SK-N-SH (cell line): ENCODE measurements at regions not wholly inside any gene's neighbourhood (a gene's known extent, or its start where the extent isn't known, plus 50 kb on each side); places are given as distances from the start of the nearest gene placed in this dataset.

Experiments
- CTCF ChIA-PET: fragments of 300-600, 350-600 bp; formaldehyde crosslinking; extraction: SDS; loops from one replicate; lab custom pipeline; 2021; lab: Yijun Ruan, JAX
- POLR2A ChIA-PET: fragments of 350-600 bp; sonication (Branson Sonifier 250); formaldehyde crosslinking; extraction: SDS; loops from one replicate; lab custom pipeline; 2020; ENCODE audit warnings: antibody characterized with exemption, inconsistent platforms; lab: Yijun Ruan, JAX
- DNase-seq: peaks from one replicate; pipeline ENCODE4 v3.0.0; 2012
- H2AFZ ChIP-seq: fragments of 200-600 bp; sonication (generic); 2 replicates; pipeline ENCODE4 v1.8.1; 2016; ENCODE audit warnings: antibody characterized with exemption, mild to moderate bottlenecking, low read depth
- H3F3A ChIP-seq: fragments of 200-600 bp; sonication (generic); replicated peaks from 2 replicates; pipeline ENCODE3; 2016; ENCODE audit warnings: antibody characterized with exemption, mild to moderate bottlenecking; ENCODE audit not compliant: insufficient read depth
- H3K27ac ChIP-seq, 2 experiments: fragments of 200-500 bp in 1 of 2; fragments of 200-600 bp in 1 of 2; sonication (Bioruptor generic) in 1 of 2; sonication (generic), shearing (Covaris generic) in 1 of 2; 2 replicates each; pipeline versions ENCODE4 v1.5.1 to v1.6.1; 2014 to 2016; ENCODE audit warnings: low read depth in 2 of 2, inconsistent platforms in 1 of 2, low read length in 1 of 2, mild to moderate bottlenecking in 1 of 2, mixed read lengths in 1 of 2
- H3K27me3 ChIP-seq: fragments of 200-600 bp; sonication (generic), shearing (Covaris generic); 2 replicates; pipeline ENCODE4 v1.6.1; 2016; ENCODE audit warnings: mixed run types; ENCODE audit not compliant: insufficient read depth
- H3K36me3 ChIP-seq, 2 experiments: fragments of 200-500 bp in 1 of 2; fragments of 200-600 bp in 1 of 2; sonication (Bioruptor generic) in 1 of 2; sonication (generic) in 1 of 2; replicated peaks in 1 of 2; 2 replicates each; pipeline versions ENCODE3 to v1.5.1; 2014 to 2016; ENCODE audit warnings: low read length in 1 of 2, mild to moderate bottlenecking in 1 of 2; ENCODE audit not compliant: insufficient read depth in 2 of 2, control insufficient read depth in 1 of 2
- H3K4me1 ChIP-seq, 2 experiments: fragments of 200-500 bp in 1 of 2; fragments of 200-600 bp in 1 of 2; sonication (Bioruptor generic) in 1 of 2; sonication (generic), shearing (Covaris generic) in 1 of 2; 2 replicates each; pipeline versions ENCODE4 v1.5.1 to v1.6.1; 2014 to 2016; ENCODE audit warnings: low read depth in 1 of 2, low read length in 1 of 2, mixed run types in 1 of 2; ENCODE audit not compliant: insufficient read depth in 2 of 2, control insufficient read depth in 1 of 2
- H3K4me2 ChIP-seq: fragments of 200-600 bp; sonication (generic), shearing (Covaris generic); 2 replicates; pipeline ENCODE4 v1.6.1; 2017; ENCODE audit warnings: mixed run types
- H3K4me3 ChIP-seq, 2 experiments: fragments of 200-500 bp in 1 of 2; fragments of 200-600 bp in 1 of 2; sonication (Bioruptor generic) in 1 of 2; sonication (generic), shearing (Covaris generic) in 1 of 2; 2 replicates each; pipeline versions ENCODE4 v1.5.1 to v1.8.1; 2014 to 2016; ENCODE audit warnings: low read depth in 2 of 2, inconsistent platforms in 1 of 2, low read length in 1 of 2, mild to moderate bottlenecking in 1 of 2, mixed read lengths in 1 of 2, moderate library complexity in 1 of 2
- H3K79me2 ChIP-seq: fragments of 200-600 bp; sonication (generic); 2 replicates; pipeline ENCODE4 v1.8.1; 2017; ENCODE audit warnings: mild to moderate bottlenecking; ENCODE audit not compliant: insufficient read depth
- H3K9ac ChIP-seq: fragments of 200-600 bp; sonication (generic); 2 replicates; pipeline ENCODE4 v1.6.1; 2017; ENCODE audit warnings: mixed run types
- H3K9me2 ChIP-seq: fragments of 200-600 bp; sonication (generic); 2 replicates; pipeline ENCODE4 v1.6.1; 2017; ENCODE audit warnings: mixed run types
- H3K9me3 ChIP-seq: fragments of 200-600 bp; sonication (generic); 2 replicates; pipeline ENCODE4 v1.6.1; 2017; ENCODE audit warnings: mixed run types, mild to moderate bottlenecking, moderate library complexity
- H4K20me1 ChIP-seq: fragments of 200-600 bp; sonication (generic); 2 replicates; pipeline ENCODE4 v1.6.1; 2017; ENCODE audit warnings: mild to moderate bottlenecking, mixed run types; ENCODE audit not compliant: insufficient read depth
- CTCF ChIP-seq: fragments of 200-600 bp; sonication (generic); IDR thresholded peaks from 2 replicates; pipeline ENCODE4 v1.6.1; 2017; ENCODE audit warnings: antibody characterized with exemption, mild to moderate bottlenecking, moderate library complexity
- ELF1 ChIP-seq: IDR thresholded peaks from 2 replicates; pipeline ENCODE4 v1.4.0; 2012
- EZH2phosphoT487 ChIP-seq: fragments of 200-600 bp; sonication (generic); IDR thresholded peaks from 2 replicates; pipeline ENCODE4 v1.6.1; 2017; ENCODE audit warnings: low read depth, mixed run types, mild to moderate bottlenecking, antibody characterized with exemption, moderate library complexity, borderline replicate concordance
- FOSL2 ChIP-seq: IDR thresholded peaks from 2 replicates; pipeline ENCODE4 v1.4.0; 2012; ENCODE audit warnings: low read depth, mild to moderate bottlenecking, moderate library complexity, borderline replicate concordance
- FOXJ3 ChIP-seq: sonication (generic); formaldehyde crosslinking; IDR thresholded peaks from 2 replicates; pipeline ENCODE4 v1.5.1; 2020; ENCODE audit warnings: mild to moderate bottlenecking, missing genetic modification reagents
- GATA2 ChIP-seq: sonication (generic); formaldehyde crosslinking; IDR thresholded peaks from 2 replicates; pipeline ENCODE4 v1.5.0; 2020; ENCODE audit warnings: mild to moderate bottlenecking, missing genetic modification reagents
- JUND ChIP-seq: IDR thresholded peaks from 2 replicates; pipeline ENCODE4 v1.4.0; 2012
- MXI1 ChIP-seq: IDR thresholded peaks from 2 replicates; pipeline ENCODE4 v1.6.1; 2012; ENCODE audit warnings: mild to moderate bottlenecking, low read depth, low read length, improper control_type of control experiment
- NRF1 ChIP-seq: IDR thresholded peaks from 2 replicates; pipeline ENCODE4 v1.6.1; 2012; ENCODE audit warnings: low read depth, mild to moderate bottlenecking, low read length
- POLR2AphosphoS5 ChIP-seq: IDR thresholded peaks from 2 replicates; pipeline ENCODE4 v1.6.1; 2012; ENCODE audit warnings: low read depth, low read length
- RAD21 ChIP-seq: IDR thresholded peaks from 2 replicates; pipeline ENCODE4 v1.6.1; 2012; ENCODE audit warnings: mild to moderate bottlenecking, low read length
- REST ChIP-seq: IDR thresholded peaks from 2 replicates; pipeline ENCODE4 v1.6.1; 2012; ENCODE audit warnings: mild to moderate bottlenecking, low read depth, low read length, moderate library complexity
- RFX5 ChIP-seq: IDR thresholded peaks from 2 replicates; pipeline ENCODE4 v1.6.1; 2012; ENCODE audit warnings: mild to moderate bottlenecking, improper control_type of control experiment, low read length
- RXRA ChIP-seq: IDR thresholded peaks from 2 replicates; pipeline ENCODE4 v1.4.0; 2012; ENCODE audit warnings: low read depth, mild to moderate bottlenecking, borderline replicate concordance
- SIN3A ChIP-seq: IDR thresholded peaks from 2 replicates; pipeline ENCODE4 v1.6.1; 2012; ENCODE audit warnings: low read depth, mild to moderate bottlenecking, low read length, moderate library complexity, borderline replicate concordance
- SMC3 ChIP-seq: IDR thresholded peaks from 2 replicates; pipeline ENCODE4 v1.6.1; 2012; ENCODE audit warnings: low read depth, low read length, improper control_type of control experiment
- TCF12 ChIP-seq: IDR thresholded peaks from 2 replicates; pipeline ENCODE4 v1.4.0; 2012
- TEAD4 ChIP-seq: IDR thresholded peaks from 2 replicates; pipeline ENCODE4 v1.4.0; 2012; ENCODE audit warnings: mild to moderate bottlenecking, borderline replicate concordance; ENCODE audit not compliant: insufficient read depth
- USF1 ChIP-seq: IDR thresholded peaks from 2 replicates; pipeline ENCODE4 v1.4.0; 2012; ENCODE audit warnings: low read depth, borderline replicate concordance
- ZBTB33 ChIP-seq: IDR thresholded peaks from 2 replicates; pipeline ENCODE4 v1.4.0; 2012; ENCODE audit warnings: low read depth, borderline replicate concordance
- WGBS: methylation state at CpG from one replicate; pipeline ENCODE4 v1.1.6; 2017; ENCODE audit warnings: low lambda C conversion rate; 5-methylcytosine and 5-hydroxymethylcytosine counted together

- TF ChIP-seq FOSL2: no peak
- no peak for TF ChIP-seq RFX5
- TF ChIP-seq, all 33 proteins: peak for 0
Measured at GRCh38 chr4:171022824-171023230, 790.4 kb upstream of the GALNTL6 start (continued).

GRCh38 chr4:171017593-171017992 lies 795.6 kb upstream of the GALNTL6 start:
- Histone ChIP-seq H3K4me1 (no peaks in the 10 kb centered on the region), H3K4me2 (no peak overlapping the region), H3K9ac (no peak overlapping the region), H3K79me2 (no peaks in the 10 kb centered on the region), H3K27ac (no peak overlapping the region)
- DNase-seq: no peak
- TF ChIP-seq ZBTB33 (no peak), GATA2 (CRISPR knock-in tag) (no peak), FOXJ3 (no peak), RAD21 (no peak), ELF1 (no peak), CTCF (no peak), NRF1 (no peak), TCF12 (no peak), TEAD4 (no peak), FOSL2 (no peak), USF1 (no peak)
- TF ChIP-seq, all 33 proteins: peak for 0
- no peak overlapping the region for H2AFZ ChIP-seq
- no peaks in the 10 kb centered on the region for H3K9me3 ChIP-seq
- H3K27me3 ChIP-seq: no peaks in the 10 kb centered on the region
- no peaks in the 10 kb centered on the region for H4K20me1 ChIP-seq
- H3K4me3 ChIP-seq: no peak overlapping the region
- ChIA-PET CTCF (no interaction called here), POLR2A (no interaction called here)
- no peaks in the 10 kb centered on the region for H3F3A ChIP-seq
- H3K9me2 ChIP-seq: no peaks in the 10 kb centered on the region
- no CpG with 5 or more reads among the region's 1 CpG for WGBS
- no peaks in the 10 kb centered on the region for H3K36me3 ChIP-seq

GRCh38 chr4:171016145-171016544 lies 797.1 kb upstream of the GALNTL6 start:
- CTCF ChIA-PET: no interaction called here
- 15% methylated on average over 2 of the region's 2 CpGs for WGBS
- H3K4me2 ChIP-seq: no peak overlapping the region
- H3K9ac ChIP-seq: no peak overlapping the region
- no peaks in the 10 kb centered on the region for H3K27me3 ChIP-seq
- no peaks in the 10 kb centered on the region for H3F3A ChIP-seq
- no peaks in the 10 kb centered on the region for H3K9me2 ChIP-seq
- DNase-seq: no peak
- H3K27ac ChIP-seq: no peak overlapping the region
- no peaks in the 10 kb centered on the region for H4K20me1 ChIP-seq
- H2AFZ ChIP-seq: no peak overlapping the region
- H3K4me1 ChIP-seq: no peaks in the 10 kb centered on the region
- H3K79me2 ChIP-seq: no peaks in the 10 kb centered on the region
- no peak overlapping the region for H3K4me3 ChIP-seq
- H3K36me3 ChIP-seq: no peaks in the 10 kb centered on the region
- no peaks in the 10 kb centered on the region for H3K9me3 ChIP-seq
- POLR2A ChIA-PET: no interaction called here
- TF ChIP-seq MXI1 (no peak), RAD21 (no peak), SIN3A (no peak), RXRA (no peak), EZH2phosphoT487 (no peak), POLR2AphosphoS5 (no peak), JUND (no peak), SMC3 (no peak), REST (no peak), ELF1 (no peak)
